GM12891 (cell line): ENCODE measurements at regions not wholly inside any gene's neighbourhood (a gene's known extent, or its start where the extent isn't known, plus 50 kb on each side); places are given as distances from the start of the nearest gene placed in this dataset.

Experiments
- POLR2AphosphoS5 ChIP-seq: IDR thresholded peaks from 2 replicates; pipeline ENCODE4 v1.6.1; 2011; ENCODE audit warnings: low read depth, low read length, control low read depth
- TAF1 ChIP-seq: IDR thresholded peaks from 2 replicates; pipeline ENCODE4 v1.6.1; 2011; ENCODE audit warnings: low read depth, low read length, control low read depth

GRCh38 chr5:128850049-128850448 lies 115.2 kb upstream of the SLC27A6 start:
- TF ChIP-seq POLR2AphosphoS5 = no peak
- TF ChIP-seq TAF1 = no peak
